ENCODE measurements at regions not wholly inside any gene's neighbourhood (a gene's known extent, or its start where the extent isn't known, plus 50 kb on each side); places are given as distances from the start of the nearest gene placed in this dataset.

DNA sequence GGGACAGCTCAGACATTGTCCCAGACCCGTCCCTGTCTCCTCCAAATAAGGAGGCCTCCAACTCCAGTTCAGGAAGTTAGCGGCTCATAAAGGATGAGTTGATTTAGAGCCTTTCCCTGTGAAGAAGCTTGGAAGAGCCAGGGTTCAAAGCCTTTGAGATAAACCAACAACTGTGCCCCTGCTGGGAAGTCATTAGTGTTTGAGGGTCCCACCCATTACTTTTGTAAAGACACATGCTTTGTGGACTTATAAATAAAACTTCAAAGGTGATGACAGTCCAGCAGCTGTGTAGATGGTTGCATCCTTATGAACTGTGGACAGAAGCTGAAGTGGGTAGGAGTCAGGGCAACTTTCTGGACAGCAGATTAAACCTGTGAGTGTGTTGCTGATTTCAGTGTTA is 86.0 kb upstream of the PGRMC2 start:
- CTCF ChIA-PET, result no interaction called here
- H3K27me3 Mint-ChIP-seq (ENCODE audit: low read depth), result no peaks in the 10 kb centered on the region
- ATAC-seq (no peak), DNase-seq (no peak)
- H3K36me3 Mint-ChIP-seq (ENCODE audit: low read depth), result no peaks in the 10 kb centered on the region
- no peak overlapping the region for H3K4me3 Mint-ChIP-seq
- H3K4me1 Mint-ChIP-seq (ENCODE audit: low read depth), result no peaks in the 10 kb centered on the region
- peaks cover 5% of the 10 kb centered on the region for H3K9me3 Mint-ChIP-seq (ENCODE audit: insufficient read depth)
- POLR2A ChIA-PET, result no interaction called here
- H3K27ac Mint-ChIP-seq, result no peak overlapping the region

DNA sequence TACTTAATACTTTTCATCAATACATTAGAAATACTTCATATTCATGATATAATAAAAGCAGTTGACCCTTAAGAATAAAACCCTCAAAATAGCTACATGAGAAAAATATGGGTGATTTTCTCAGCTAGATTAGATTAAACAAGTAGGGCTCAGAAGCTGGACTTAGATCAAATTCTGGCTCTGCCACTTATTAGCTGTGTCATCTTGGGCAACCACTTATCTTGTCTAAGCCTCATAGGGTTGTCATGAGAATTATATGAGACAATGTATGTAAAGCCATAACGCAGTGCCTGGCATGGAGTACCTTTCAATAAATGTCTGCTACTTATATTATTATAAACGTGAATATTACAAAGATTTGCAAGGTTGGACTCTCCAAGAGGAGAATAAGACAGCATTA is 84.3 kb upstream of the PGRMC2 start:
- H3K27me3 Mint-ChIP-seq (ENCODE audit: low read depth), result no peaks in the 10 kb centered on the region
- no peak for ATAC-seq
- H3K4me1 Mint-ChIP-seq (ENCODE audit: low read depth), result no peaks in the 10 kb centered on the region
- ChIA-PET CTCF (no interaction called here), POLR2A (no interaction called here)
- H3K36me3 Mint-ChIP-seq (ENCODE audit: low read depth), result no peaks in the 10 kb centered on the region
- H3K27ac Mint-ChIP-seq, result no peak overlapping the region
- no peak for DNase-seq
- no peak overlapping the region for H3K4me3 Mint-ChIP-seq
- H3K9me3 Mint-ChIP-seq (ENCODE audit: insufficient read depth), result peaks cover 5% of the 10 kb centered on the region

DNA sequence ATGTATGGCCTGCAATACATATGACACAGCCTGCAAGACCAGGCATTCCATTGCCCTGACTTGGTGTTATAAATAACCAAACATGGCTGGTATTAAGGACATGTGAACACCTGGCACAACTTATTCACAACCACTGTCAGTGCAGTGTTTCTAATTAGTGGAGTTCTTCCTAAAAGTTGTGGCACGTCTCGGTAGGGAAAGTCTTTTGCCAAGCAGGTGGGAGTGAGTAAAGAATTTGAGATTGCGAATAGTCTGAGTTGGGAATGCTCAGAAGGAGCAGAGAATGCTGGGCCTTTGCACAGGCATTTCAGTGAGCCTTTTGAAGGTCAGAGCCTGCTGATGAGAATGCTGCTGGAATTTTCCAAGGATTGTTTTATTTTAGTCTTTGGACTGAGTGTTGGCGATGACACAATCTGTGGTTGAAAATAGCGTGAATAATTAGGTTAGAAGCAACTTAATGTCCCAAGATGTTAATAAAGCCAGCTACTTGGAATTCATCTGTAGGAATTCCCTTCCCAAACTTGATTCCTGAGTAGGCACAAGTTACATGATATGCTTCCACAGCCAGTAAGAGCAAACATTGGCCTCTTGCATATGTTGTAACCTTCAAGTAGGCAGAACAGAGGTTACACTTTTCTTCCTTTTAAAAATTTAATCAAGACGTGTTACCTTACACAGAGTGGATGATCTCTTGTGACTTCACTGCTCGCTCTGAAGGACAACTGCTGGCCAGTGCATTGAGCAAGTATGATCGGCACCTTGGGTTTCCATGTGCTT is 83.6 kb upstream of the PGRMC2 start:
- no peaks in the 10 kb centered on the region for H3K4me1 Mint-ChIP-seq (ENCODE audit: low read depth)
- DNase-seq (no peak), ATAC-seq (no peak)
- H3K9me3 Mint-ChIP-seq (ENCODE audit: insufficient read depth), result no peaks in the 10 kb centered on the region
- H3K36me3 Mint-ChIP-seq (ENCODE audit: low read depth), result no peaks in the 10 kb centered on the region
- H3K4me3 Mint-ChIP-seq, result no peak overlapping the region
- no peaks in the 10 kb centered on the region for H3K27me3 Mint-ChIP-seq (ENCODE audit: low read depth)
- POLR2A ChIA-PET, result no interaction called here
- CTCF ChIA-PET, result no interaction called here
- no peak overlapping the region for H3K27ac Mint-ChIP-seq

DNA sequence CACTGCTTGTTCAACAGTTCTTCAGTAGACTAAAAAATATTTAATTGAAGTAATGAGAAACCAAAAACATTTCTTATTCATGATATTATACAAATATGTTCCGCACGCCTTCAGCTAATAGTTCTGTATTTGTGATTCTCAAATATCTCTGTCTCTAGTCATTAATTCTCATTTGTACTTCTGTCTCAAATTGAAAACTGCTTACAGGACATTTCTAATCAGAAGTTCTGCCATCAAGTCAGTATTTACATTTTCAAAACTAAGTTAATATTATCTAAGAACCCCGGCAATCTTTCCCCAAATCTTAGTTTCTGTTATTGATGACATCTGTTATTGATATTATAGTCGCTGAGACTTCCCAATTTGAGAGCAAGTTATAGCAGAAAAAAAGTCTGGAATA is 78.6 kb upstream of the PGRMC2 start:
- Mint-ChIP-seq H3K9me3 (ENCODE audit: insufficient read depth) (no peaks in the 10 kb centered on the region), H3K4me3 (no peak overlapping the region), H3K4me1 (ENCODE audit: low read depth) (no peaks in the 10 kb centered on the region), H3K27me3 (ENCODE audit: low read depth) (no peaks in the 10 kb centered on the region), H3K27ac (no peak overlapping the region), H3K36me3 (ENCODE audit: low read depth) (no peaks in the 10 kb centered on the region)
- ChIA-PET POLR2A (no interaction called here), CTCF (no interaction called here)
- DNase-seq, result no peak
- ATAC-seq, result no peak

DNA sequence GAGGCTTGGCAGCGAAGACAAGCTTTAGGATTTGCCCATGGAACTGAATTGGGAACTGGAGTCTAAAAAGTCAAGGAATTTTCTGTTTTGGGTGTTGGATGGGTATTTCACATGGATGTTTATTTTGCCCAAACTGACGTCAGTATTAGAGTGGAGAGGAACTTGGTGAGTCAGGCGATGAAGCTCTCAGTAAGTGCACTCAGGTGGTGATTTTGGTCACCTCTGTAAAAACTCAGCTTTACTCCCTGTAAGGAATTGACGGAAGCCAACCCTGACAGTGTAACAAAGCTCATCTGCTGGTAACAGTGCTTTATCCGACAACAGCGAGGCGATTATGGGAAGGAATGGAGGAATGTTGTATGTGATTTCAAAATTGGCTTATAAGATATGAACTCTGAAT is 77.0 kb upstream of the PGRMC2 start:
- H3K27ac Mint-ChIP-seq, result no peak overlapping the region
- no peaks in the 10 kb centered on the region for H3K4me1 Mint-ChIP-seq (ENCODE audit: low read depth)
- no peaks in the 10 kb centered on the region for H3K9me3 Mint-ChIP-seq (ENCODE audit: insufficient read depth)
- no peaks in the 10 kb centered on the region for H3K27me3 Mint-ChIP-seq (ENCODE audit: low read depth)
- POLR2A ChIA-PET, result no interaction called here
- DNase-seq (no peak), ATAC-seq (no peak)
- CTCF ChIA-PET, result no interaction called here
- no peak overlapping the region for H3K4me3 Mint-ChIP-seq
- H3K36me3 Mint-ChIP-seq (ENCODE audit: low read depth), result no peaks in the 10 kb centered on the region

DNA sequence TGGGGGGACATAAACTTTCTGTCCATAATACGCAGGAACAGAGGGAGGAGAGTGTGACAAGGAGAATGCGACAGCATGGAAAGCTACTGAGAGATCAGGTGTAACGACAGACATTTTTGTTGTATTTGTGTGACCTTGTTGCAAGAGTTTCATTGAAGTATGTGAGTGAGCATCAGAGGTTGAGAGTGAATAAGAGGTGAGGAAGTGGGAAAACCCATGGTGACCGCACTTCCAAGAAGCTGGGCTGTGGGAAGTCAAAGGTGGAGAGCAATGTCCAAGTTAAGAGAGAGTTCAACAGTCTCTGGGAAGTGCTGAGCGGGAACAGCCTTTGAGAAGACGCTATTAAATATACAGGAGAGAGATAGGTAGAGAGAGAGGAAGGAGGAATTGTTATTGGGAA is 76.4 kb upstream of the PGRMC2 start:
- CTCF ChIA-PET, result no interaction called here
- POLR2A ChIA-PET, result no interaction called here
- no peak overlapping the region for H3K27ac Mint-ChIP-seq
- ATAC-seq (no peak), DNase-seq (no peak)
- H3K4me3 Mint-ChIP-seq, result no peak overlapping the region
- no peaks in the 10 kb centered on the region for H3K36me3 Mint-ChIP-seq (ENCODE audit: low read depth)
- no peaks in the 10 kb centered on the region for H3K27me3 Mint-ChIP-seq (ENCODE audit: low read depth)
- no peaks in the 10 kb centered on the region for H3K9me3 Mint-ChIP-seq (ENCODE audit: insufficient read depth)
- H3K4me1 Mint-ChIP-seq (ENCODE audit: low read depth), result no peaks in the 10 kb centered on the region

DNA sequence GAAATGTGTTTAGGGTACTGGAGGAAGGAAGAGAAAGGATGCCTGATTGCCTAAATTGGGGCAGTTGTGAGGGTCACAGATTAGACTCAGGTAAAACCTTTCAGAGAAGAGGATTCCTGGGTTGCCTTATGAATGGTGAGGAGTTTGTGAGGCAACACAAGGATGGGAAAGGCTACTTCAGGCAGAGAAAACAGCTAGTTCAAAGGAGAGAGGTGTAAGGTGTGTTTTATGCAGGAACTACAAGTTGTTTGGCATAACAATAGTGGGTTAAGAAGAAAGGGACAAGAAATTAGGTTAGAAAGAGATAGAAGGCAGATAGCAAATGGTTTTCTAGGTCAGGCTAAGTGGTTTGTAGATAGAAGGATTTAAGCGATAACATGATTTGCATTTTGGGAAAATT is 75.1 kb upstream of the PGRMC2 start:
- H3K27ac Mint-ChIP-seq, result no peak overlapping the region
- ChIA-PET CTCF (no interaction called here), POLR2A (no interaction called here)
- ATAC-seq (no peak), DNase-seq (no peak)
- no peak overlapping the region for H3K4me3 Mint-ChIP-seq
- H3K9me3 Mint-ChIP-seq (ENCODE audit: insufficient read depth), result no peaks in the 10 kb centered on the region
- H3K4me1 Mint-ChIP-seq (ENCODE audit: low read depth), result no peaks in the 10 kb centered on the region
- no peaks in the 10 kb centered on the region for H3K27me3 Mint-ChIP-seq (ENCODE audit: low read depth)
- no peaks in the 10 kb centered on the region for H3K36me3 Mint-ChIP-seq (ENCODE audit: low read depth)

DNA sequence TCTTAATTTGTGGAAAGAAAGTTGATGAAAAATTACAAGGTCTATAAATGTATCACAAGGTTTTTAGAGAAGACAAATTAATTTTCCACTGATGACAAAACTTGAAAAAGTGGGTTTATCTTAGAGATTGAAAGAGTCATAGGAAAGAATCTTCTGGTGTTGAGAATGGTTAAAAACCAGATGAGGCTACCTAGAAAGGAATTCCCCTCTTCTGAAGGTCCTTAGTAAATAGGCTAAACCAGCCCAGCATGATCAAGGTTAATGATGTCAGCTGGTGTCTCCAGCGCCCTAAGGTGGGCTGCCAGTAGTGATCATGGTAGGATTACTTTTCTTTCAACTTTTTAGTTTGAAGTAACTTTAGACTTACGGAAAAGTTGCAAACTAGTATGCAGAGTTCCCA is 71.8 kb upstream of the PGRMC2 start:
- Mint-ChIP-seq H3K4me3 (no peak overlapping the region), H3K36me3 (ENCODE audit: low read depth) (no peaks in the 10 kb centered on the region), H3K27me3 (ENCODE audit: low read depth) (no peaks in the 10 kb centered on the region), H3K27ac (no peak overlapping the region), H3K9me3 (ENCODE audit: insufficient read depth) (no peaks in the 10 kb centered on the region), H3K4me1 (ENCODE audit: low read depth) (no peaks in the 10 kb centered on the region)
- ChIA-PET CTCF (no interaction called here), POLR2A (no interaction called here)
- DNase-seq, result no peak
- ATAC-seq, result no peak

DNA sequence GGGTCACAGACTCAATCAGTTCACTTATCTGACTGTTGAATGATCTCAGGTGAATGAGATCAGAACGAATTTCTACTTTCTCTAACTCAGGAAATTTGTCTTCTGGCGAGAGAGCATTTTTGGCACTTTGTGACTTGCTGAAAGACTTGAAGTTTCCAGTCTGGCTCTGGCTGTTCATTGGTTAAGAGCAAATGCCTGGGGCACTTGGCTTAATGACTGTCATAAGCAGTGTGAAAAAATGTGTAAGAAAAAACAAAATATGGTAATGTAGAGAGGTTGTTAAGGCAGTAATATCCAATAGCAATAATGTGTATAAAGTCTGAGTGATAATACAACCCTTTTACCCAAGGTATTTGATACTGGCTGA is 71.3 kb upstream of the PGRMC2 start:
- DNase-seq, result no peak
- no peaks in the 10 kb centered on the region for H3K4me1 Mint-ChIP-seq (ENCODE audit: low read depth)
- no peak for ATAC-seq
- H3K27ac Mint-ChIP-seq, result no peak overlapping the region
- H3K27me3 Mint-ChIP-seq (ENCODE audit: low read depth), result no peaks in the 10 kb centered on the region
- POLR2A ChIA-PET, result no interaction called here
- no peak overlapping the region for H3K4me3 Mint-ChIP-seq
- CTCF ChIA-PET, result no interaction called here
- H3K9me3 Mint-ChIP-seq (ENCODE audit: insufficient read depth), result no peaks in the 10 kb centered on the region
- H3K36me3 Mint-ChIP-seq (ENCODE audit: low read depth), result no peaks in the 10 kb centered on the region

DNA sequence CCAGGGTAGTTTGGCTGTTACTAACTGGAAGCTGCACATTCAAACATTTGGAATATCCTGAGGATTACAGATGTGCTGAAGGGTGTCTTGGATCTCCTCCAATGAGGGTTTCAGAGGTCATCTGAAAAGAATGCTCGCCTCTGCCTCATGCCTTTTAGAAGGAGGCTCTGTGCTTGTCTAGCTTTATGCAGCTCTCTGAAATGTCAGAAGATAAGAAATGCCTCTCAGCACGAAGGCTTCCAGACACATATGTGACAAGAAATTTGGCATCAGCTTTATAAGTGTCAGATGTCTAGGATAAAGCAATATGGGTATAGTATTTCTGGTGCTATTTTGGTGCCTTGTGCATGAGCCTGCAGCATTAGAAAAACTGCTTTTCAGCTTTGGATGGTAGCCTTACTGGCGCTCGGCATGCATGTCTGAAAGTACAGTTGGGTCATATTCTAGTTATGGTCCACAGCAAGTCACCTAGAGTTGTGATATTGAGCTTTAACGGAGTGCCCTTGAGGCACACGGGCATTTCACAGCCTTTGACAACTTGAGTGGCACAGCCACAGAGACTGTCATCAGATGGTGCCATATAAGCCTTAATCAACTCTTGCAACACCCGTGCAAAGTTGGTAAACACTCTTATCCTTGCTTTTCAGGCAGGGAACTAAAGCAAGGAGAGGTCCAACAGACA is 70.8 kb upstream of the PGRMC2 start:
- no peak overlapping the region for H3K27ac Mint-ChIP-seq
- DNase-seq, result no peak
- no peaks in the 10 kb centered on the region for H3K36me3 Mint-ChIP-seq (ENCODE audit: low read depth)
- H3K27me3 Mint-ChIP-seq (ENCODE audit: low read depth), result no peaks in the 10 kb centered on the region
- no peaks in the 10 kb centered on the region for H3K9me3 Mint-ChIP-seq (ENCODE audit: insufficient read depth)
- no peak for ATAC-seq
- POLR2A ChIA-PET, result no interaction called here
- H3K4me1 Mint-ChIP-seq (ENCODE audit: low read depth), result no peaks in the 10 kb centered on the region
- H3K4me3 Mint-ChIP-seq, result no peak overlapping the region
- CTCF ChIA-PET, result no interaction called here

DNA sequence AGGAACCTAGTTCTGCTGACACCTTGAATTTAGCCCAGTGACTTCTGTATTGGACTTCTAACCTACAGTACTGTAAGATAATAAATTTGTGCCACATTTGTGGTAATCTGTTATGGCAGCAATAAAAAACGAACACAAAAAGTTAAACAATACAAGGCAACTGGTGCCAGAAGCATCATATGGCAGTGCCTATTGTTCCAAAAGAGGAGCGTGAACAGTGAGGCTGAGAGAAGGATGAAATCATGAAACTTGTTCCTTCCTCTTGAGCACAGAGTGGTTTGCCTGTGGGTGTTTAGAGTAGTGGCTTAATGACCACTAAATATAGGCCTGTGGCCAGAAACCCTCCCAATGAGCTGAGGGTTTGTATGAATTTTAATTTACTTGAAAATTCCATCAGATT is 69.7 kb upstream of the PGRMC2 start:
- CTCF ChIA-PET, result no interaction called here
- Mint-ChIP-seq H3K4me1 (ENCODE audit: low read depth) (no peaks in the 10 kb centered on the region), H3K9me3 (ENCODE audit: insufficient read depth) (no peaks in the 10 kb centered on the region), H3K36me3 (ENCODE audit: low read depth) (no peaks in the 10 kb centered on the region), H3K27ac (no peak overlapping the region), H3K4me3 (no peak overlapping the region), H3K27me3 (ENCODE audit: low read depth) (no peaks in the 10 kb centered on the region)
- POLR2A ChIA-PET, result no interaction called here
- DNase-seq, result no peak
- ATAC-seq, result no peak

DNA sequence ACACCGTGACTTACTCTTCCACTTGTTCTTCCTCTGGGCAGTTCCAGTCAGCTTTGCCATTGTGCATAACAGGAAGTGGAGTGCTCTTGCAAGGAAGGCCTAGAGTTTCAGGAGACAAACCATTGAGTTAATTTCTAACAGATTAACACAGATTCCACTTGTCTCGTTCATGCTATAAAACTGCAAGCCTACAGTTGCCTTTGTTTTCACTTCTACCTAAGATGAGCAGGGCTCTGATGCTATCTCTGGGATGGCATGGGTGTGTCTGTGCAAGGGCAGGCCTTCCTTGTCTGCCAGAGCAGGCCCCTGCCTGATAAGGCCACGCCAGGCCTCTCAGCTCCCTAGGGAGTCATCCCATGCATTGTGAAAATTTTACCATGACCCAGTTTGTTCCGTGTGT is 67.7 kb upstream of the PGRMC2 start:
- CTCF ChIA-PET, result interaction anchor here (0.6 kb wide), 1 partner anchor 100 kb away, joined by 3 read pairs; no protein-coding TSS in a partner anchor

DNA sequence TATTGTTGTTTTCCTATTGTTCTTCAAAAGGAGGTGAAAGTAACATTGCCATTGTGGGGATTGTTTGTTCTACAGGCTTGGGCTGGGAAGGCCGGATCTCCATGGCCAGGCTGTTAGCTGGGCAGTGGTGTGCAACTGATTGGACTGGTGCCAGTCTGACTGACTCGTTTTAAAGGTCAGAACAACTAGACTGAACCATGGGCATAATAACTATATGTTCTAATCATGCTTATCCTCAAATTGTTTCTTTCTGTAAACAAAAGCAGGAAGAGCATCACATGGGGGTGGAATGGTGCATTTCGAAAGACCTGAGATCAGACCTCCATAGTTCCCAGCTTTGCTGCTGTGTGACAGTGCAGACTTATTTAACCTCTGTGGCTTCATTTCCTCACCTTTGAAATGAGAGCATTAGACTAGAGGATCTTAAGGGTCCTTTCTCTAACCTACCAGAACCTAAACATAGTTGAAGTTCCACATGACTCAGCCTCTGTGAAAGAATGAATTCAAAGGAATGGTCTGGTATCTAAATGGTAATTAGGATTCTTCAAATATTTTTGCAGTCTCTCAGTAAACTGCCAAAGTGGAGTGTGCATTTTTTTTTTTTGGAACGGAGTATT is 66.7 kb upstream of the PGRMC2 start:
- Mint-ChIP-seq H3K4me1 (ENCODE audit: low read depth) (no peaks in the 10 kb centered on the region), H3K27ac (no peak overlapping the region), H3K27me3 (ENCODE audit: low read depth) (no peaks in the 10 kb centered on the region), H3K9me3 (ENCODE audit: insufficient read depth) (no peaks in the 10 kb centered on the region), H3K4me3 (no peak overlapping the region), H3K36me3 (ENCODE audit: low read depth) (no peaks in the 10 kb centered on the region)
- ATAC-seq, result no peak
- DNase-seq, result no peak
- CTCF ChIA-PET, result no interaction called here
- POLR2A ChIA-PET, result no interaction called here

More for the DNA sequence above, 67.7 kb upstream of the PGRMC2 start:
- Mint-ChIP-seq H3K9me3 (ENCODE audit: insufficient read depth) (no peaks in the 10 kb centered on the region), H3K4me1 (ENCODE audit: low read depth) (no peaks in the 10 kb centered on the region), H3K36me3 (ENCODE audit: low read depth) (no peaks in the 10 kb centered on the region), H3K27ac (no peak overlapping the region), H3K27me3 (ENCODE audit: low read depth) (no peaks in the 10 kb centered on the region), H3K4me3 (no peak overlapping the region)
- POLR2A ChIA-PET, result no interaction called here
- DNase-seq, result no peak
- ATAC-seq, result no peak
